ENCODE measurements at regions not wholly inside any gene's neighbourhood (a gene's known extent, or its start where the extent isn't known, plus 50 kb on each side); places are given as distances from the start of the nearest gene placed in this dataset.

DNA sequence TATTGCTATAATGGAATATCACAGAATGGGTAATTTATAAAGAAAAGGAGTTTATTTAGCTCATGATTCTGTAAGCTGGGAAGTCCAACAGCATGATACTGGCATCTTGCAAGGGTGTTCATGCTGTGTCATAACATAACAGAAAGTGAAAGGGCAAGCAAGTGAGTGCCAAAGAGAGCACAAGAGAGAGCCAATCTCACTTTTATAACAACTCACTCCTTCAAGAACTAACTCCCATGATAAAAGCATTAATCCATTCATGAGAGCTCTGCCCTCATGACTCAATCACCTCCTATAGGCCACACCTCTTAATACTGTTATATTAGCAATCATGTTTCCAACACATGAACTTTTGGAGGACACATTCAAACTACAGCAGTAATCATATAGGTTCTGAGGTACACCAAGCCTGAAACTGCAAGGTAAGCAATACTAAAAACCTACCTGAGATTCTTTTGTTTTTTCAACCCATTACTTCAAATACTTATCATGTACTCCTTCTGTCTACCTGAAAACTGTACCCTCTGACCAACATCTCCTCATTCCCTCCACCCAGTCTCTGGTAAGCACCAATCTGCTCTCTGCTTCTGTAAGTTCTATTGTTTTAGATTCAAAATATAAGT is 219.7 kb downstream of the MTERF1 start:
- H3K36me3 ChIP-seq (ENCODE audit: control insufficient read depth, low read length): no peaks in the 10 kb centered on the region
- H3K9me2 ChIP-seq (replicated peaks; ENCODE audit: control insufficient read depth, low read length): no peaks in the 10 kb centered on the region
- H4K20me1 ChIP-seq (ENCODE audit: control insufficient read depth, insufficient read depth, low read depth, low read length): no peaks in the 10 kb centered on the region
- H3K27ac ChIP-seq (ENCODE audit: low read depth, low read length): no peak overlapping the region
- no peaks in the 10 kb centered on the region for H3K27me3 ChIP-seq (ENCODE audit: control insufficient read depth, low read length)
- H3K4me1 ChIP-seq (ENCODE audit: control insufficient read depth, low read length): no peaks in the 10 kb centered on the region
- TF ChIP-seq, protein P1, sequence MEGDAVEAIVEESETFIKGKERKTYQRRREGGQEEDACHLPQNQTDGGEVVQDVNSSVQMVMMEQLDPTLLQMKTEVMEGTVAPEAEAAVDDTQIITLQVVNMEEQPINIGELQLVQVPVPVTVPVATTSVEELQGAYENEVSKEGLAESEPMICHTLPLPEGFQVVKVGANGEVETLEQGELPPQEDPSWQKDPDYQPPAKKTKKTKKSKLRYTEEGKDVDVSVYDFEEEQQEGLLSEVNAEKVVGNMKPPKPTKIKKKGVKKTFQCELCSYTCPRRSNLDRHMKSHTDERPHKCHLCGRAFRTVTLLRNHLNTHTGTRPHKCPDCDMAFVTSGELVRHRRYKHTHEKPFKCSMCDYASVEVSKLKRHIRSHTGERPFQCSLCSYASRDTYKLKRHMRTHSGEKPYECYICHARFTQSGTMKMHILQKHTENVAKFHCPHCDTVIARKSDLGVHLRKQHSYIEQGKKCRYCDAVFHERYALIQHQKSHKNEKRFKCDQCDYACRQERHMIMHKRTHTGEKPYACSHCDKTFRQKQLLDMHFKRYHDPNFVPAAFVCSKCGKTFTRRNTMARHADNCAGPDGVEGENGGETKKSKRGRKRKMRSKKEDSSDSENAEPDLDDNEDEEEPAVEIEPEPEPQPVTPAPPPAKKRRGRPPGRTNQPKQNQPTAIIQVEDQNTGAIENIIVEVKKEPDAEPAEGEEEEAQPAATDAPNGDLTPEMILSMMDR (IDR thresholded peaks at IDR 0.05; ENCODE audit: low read depth, low read length, poor library complexity, severe bottlenecking): no peak
- no peak for TF ChIP-seq EZH2phosphoT487 (IDR thresholded peaks at IDR 0.05; ENCODE audit: borderline replicate concordance, low read length)
- no peaks in the 10 kb centered on the region for H3K79me2 ChIP-seq (ENCODE audit: control insufficient read depth, low read length)
- H3K9me3 ChIP-seq (ENCODE audit: control insufficient read depth, insufficient read depth, low read length): no peaks in the 10 kb centered on the region
- H3F3A ChIP-seq (ENCODE audit: control insufficient read depth, insufficient read depth): no peaks in the 10 kb centered on the region
- H3K4me3 ChIP-seq (ENCODE audit: low read length): no peak overlapping the region
- no peak overlapping the region for H3K4me2 ChIP-seq (ENCODE audit: low read length)

DNA sequence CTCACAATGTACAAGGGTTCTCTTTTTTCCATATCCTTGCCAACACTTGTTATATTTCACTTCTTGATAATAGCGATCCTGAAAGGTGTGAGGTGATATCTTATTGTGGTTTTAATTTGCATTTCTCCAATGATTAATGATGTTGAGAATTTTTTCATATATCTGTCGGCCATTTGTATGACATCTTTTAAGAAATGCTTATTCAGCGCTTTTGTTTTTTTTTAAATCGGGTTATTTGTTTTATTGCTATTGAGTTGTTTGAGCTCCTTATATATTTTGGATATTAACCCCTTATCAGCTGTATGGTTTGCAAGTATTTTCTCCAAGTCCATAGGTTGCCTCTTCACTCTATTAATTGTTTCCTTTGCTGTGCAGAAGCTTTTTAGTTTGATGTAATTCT is 218.8 kb downstream of the MTERF1 start:
- H3K36me3 ChIP-seq (ENCODE audit: control insufficient read depth, low read length): no peaks in the 10 kb centered on the region
- H3K4me1 ChIP-seq (ENCODE audit: control insufficient read depth, low read length): no peaks in the 10 kb centered on the region
- no peak overlapping the region for H3K27ac ChIP-seq (ENCODE audit: low read depth, low read length)
- H3K9me3 ChIP-seq (ENCODE audit: control insufficient read depth, insufficient read depth, low read length): no peaks in the 10 kb centered on the region
- no peak for TF ChIP-seq EZH2phosphoT487 (IDR thresholded peaks at IDR 0.05; ENCODE audit: borderline replicate concordance, low read length)
- TF ChIP-seq, protein P1 (IDR thresholded peaks at IDR 0.05; ENCODE audit: low read depth, low read length, poor library complexity, severe bottlenecking): no peak
- H4K20me1 ChIP-seq (ENCODE audit: control insufficient read depth, insufficient read depth, low read depth, low read length): no peaks in the 10 kb centered on the region
- H3K4me3 ChIP-seq (ENCODE audit: low read length): no peak overlapping the region
- no peaks in the 10 kb centered on the region for H3K27me3 ChIP-seq (ENCODE audit: control insufficient read depth, low read length)
- H3K9me2 ChIP-seq (replicated peaks; ENCODE audit: control insufficient read depth, low read length): no peaks in the 10 kb centered on the region
- H3K79me2 ChIP-seq (ENCODE audit: control insufficient read depth, low read length): no peaks in the 10 kb centered on the region
- no peaks in the 10 kb centered on the region for H3F3A ChIP-seq (ENCODE audit: control insufficient read depth, insufficient read depth)
- H3K4me2 ChIP-seq (ENCODE audit: low read length): no peak overlapping the region

DNA sequence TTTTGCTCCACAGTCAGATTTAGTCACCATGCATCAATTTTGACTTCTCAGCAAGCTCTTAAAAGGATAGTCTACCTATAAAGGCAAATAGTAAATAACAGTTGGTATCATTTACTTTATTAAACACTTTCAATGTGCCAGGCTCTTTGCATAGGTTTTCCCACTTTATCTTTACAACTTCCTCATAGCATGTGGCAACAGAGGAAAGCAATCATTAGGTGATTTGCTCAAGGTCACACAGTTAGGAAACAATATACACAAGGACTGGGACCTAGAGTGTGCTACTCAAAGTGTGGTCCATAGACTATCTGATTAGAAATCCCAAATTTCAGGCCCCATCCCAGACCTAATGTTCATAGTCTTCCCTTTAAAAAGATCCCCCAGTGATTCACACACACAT is 212.3 kb downstream of the MTERF1 start:
- Histone ChIP-seq H3K4me3 (ENCODE audit: low read length) (no peak overlapping the region), H4K20me1 (ENCODE audit: control insufficient read depth, insufficient read depth, low read depth, low read length) (no peaks in the 10 kb centered on the region), H3K27ac (ENCODE audit: low read depth, low read length) (no peak overlapping the region), H3K4me1 (ENCODE audit: control insufficient read depth, low read length) (no peaks in the 10 kb centered on the region), H3F3A (ENCODE audit: control insufficient read depth, insufficient read depth) (no peaks in the 10 kb centered on the region), H3K9me2 (replicated peaks; ENCODE audit: control insufficient read depth, low read length) (no peaks in the 10 kb centered on the region), H3K79me2 (ENCODE audit: control insufficient read depth, low read length) (no peaks in the 10 kb centered on the region), H3K36me3 (ENCODE audit: control insufficient read depth, low read length) (no peaks in the 10 kb centered on the region), H3K4me2 (ENCODE audit: low read length) (no peak overlapping the region), H3K27me3 (ENCODE audit: control insufficient read depth, low read length) (peaks cover 3% of the 10 kb centered on the region; the same call in 1 of the 2 replicates), H3K9me3 (ENCODE audit: control insufficient read depth, insufficient read depth, low read length) (no peaks in the 10 kb centered on the region)
- TF ChIP-seq, protein P1 (IDR thresholded peaks at IDR 0.05; ENCODE audit: low read depth, low read length, poor library complexity, severe bottlenecking): no peak
- no peak for TF ChIP-seq EZH2phosphoT487 (IDR thresholded peaks at IDR 0.05; ENCODE audit: borderline replicate concordance, low read length)

All from DOHH2 (cell line).